Mesothelial cell of epicardium (in vitro differentiated cells): ENCODE measurements at regions not wholly inside any gene's neighbourhood (a gene's known extent, or its start where the extent isn't known, plus 50 kb on each side); places are given as distances from the start of the nearest gene placed in this dataset.

Source experiments
- DNase-seq, 2 experiments: peaks; one replicate each; pipeline ENCODE4 v3.0.0; 2021; ENCODE audit warnings: low spot score in 2 of 2; ENCODE audit not compliant: unreplicated experiment in 2 of 2
- H3K27ac Mint-ChIP-seq: 2 replicates; pipeline ENCODE4 v1.8.0; 2021; ENCODE audit warnings: mixed read lengths
- H3K27me3 Mint-ChIP-seq: 2 replicates; pipeline ENCODE4 v1.8.0; 2021; ENCODE audit warnings: low read depth, mixed read lengths
- H3K36me3 Mint-ChIP-seq: 2 replicates; pipeline ENCODE4 v1.8.0; 2021; ENCODE audit warnings: mixed read lengths
- H3K4me1 Mint-ChIP-seq: 2 replicates; pipeline ENCODE4 v1.8.0; 2021; ENCODE audit warnings: mixed read lengths
- H3K4me3 Mint-ChIP-seq: 2 replicates; pipeline ENCODE4 v1.8.0; 2021; ENCODE audit warnings: mild to moderate bottlenecking, moderate library complexity, mixed read lengths
- H3K9me3 Mint-ChIP-seq: 2 replicates; pipeline ENCODE4 v1.8.0; 2021; ENCODE audit warnings: mixed read lengths
- TF ChIP-seq, protein P1 (sequence below): fragments of 200-600 bp; sonication (generic); IDR thresholded peaks from one replicate; pipeline ENCODE4 v1.5.0; 2021; ENCODE audit warnings: antibody characterized with exemption; ENCODE audit not compliant: unreplicated experiment

GRCh38 chr13:97892717-97893116 is 60.8 kb upstream of the IPO5 start:
- H3K4me3 Mint-ChIP-seq, result no peak overlapping the region
- no peak for DNase-seq
- peaks cover under 1% of the 10 kb centered on the region for H3K27me3 Mint-ChIP-seq
- H3K4me1 Mint-ChIP-seq, result peaks cover 3% of the 10 kb centered on the region
- TF ChIP-seq, protein P1, sequence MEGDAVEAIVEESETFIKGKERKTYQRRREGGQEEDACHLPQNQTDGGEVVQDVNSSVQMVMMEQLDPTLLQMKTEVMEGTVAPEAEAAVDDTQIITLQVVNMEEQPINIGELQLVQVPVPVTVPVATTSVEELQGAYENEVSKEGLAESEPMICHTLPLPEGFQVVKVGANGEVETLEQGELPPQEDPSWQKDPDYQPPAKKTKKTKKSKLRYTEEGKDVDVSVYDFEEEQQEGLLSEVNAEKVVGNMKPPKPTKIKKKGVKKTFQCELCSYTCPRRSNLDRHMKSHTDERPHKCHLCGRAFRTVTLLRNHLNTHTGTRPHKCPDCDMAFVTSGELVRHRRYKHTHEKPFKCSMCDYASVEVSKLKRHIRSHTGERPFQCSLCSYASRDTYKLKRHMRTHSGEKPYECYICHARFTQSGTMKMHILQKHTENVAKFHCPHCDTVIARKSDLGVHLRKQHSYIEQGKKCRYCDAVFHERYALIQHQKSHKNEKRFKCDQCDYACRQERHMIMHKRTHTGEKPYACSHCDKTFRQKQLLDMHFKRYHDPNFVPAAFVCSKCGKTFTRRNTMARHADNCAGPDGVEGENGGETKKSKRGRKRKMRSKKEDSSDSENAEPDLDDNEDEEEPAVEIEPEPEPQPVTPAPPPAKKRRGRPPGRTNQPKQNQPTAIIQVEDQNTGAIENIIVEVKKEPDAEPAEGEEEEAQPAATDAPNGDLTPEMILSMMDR, result no peak
- H3K36me3 Mint-ChIP-seq, result no peaks in the 10 kb centered on the region
- H3K27ac Mint-ChIP-seq, result no peak overlapping the region
- H3K9me3 Mint-ChIP-seq, result peaks cover 23% of the 10 kb centered on the region

DNA sequence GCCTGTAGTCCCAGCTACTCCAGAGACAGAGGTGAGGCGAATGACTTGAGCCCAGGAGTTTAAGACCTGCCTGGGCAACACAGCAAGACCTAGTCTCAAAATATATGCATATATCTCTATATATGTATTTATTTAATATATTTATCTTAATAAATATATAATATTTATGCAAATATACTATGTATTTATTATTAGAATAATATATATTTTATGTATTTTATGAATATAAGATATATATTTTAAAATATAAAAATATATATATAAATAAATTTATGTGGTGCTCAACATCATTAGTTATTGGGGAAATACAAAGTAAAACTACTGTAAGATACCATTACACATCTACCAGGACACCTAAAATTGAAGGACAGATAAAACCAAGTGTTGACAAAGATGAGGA is 58.1 kb upstream of the IPO5 start:
- Mint-ChIP-seq H3K27ac (no peak overlapping the region), H3K9me3 (peaks cover 23% of the 10 kb centered on the region), H3K4me3 (no peak overlapping the region), H3K4me1 (no peaks in the 10 kb centered on the region), H3K36me3 (no peaks in the 10 kb centered on the region), H3K27me3 (peaks cover 4% of the 10 kb centered on the region)
- TF ChIP-seq, protein P1, result no peak
- no peak for DNase-seq

- Mint-ChIP-seq H3K36me3 (no peaks in the 10 kb centered on the region), H3K27me3 (peaks cover 4% of the 10 kb centered on the region), H3K4me1 (no peaks in the 10 kb centered on the region), H3K27ac (no peak overlapping the region), H3K9me3 (peaks cover 23% of the 10 kb centered on the region), H3K4me3 (no peak overlapping the region)
- no peak for DNase-seq
- TF ChIP-seq, protein P1, result no peak
These were observed 57.0 kb upstream of the IPO5 start for GRCh38 chr13:97896446-97896845.

DNA sequence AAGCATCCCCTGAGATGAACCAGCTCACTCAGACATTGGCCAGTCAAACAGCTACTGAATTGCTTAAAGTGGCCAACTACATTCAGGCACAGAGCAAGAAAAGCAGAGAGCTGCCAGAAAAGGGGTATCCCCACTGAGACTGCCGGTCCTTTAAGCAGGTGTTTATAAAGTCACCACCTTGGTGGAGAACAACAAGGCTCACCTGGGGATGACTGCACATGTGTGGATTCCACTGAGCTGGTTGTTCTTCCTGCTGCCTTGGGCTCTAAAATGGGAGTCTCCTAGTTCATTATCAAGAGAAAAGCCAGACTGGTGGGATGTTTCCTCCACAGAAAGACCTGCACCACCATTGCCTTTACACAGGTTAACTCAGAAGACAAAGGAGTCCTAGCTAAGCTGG is 51.8 kb upstream of the IPO5 start:
- Mint-ChIP-seq H3K4me1 (no peaks in the 10 kb centered on the region), H3K36me3 (no peaks in the 10 kb centered on the region), H3K27me3 (peaks cover 9% of the 10 kb centered on the region), H3K27ac (no peak overlapping the region), H3K9me3 (peaks cover 3% of the 10 kb centered on the region), H3K4me3 (no peak overlapping the region)
- TF ChIP-seq, protein P1, result no peak
- DNase-seq, result no peak
